Vagina (tissue), 2 donors: ENCODE measurements at regions not wholly inside any gene's neighbourhood (a gene's known extent, or its start where the extent isn't known, plus 50 kb on each side); places are given as distances from the start of the nearest gene placed in this dataset.

Experiments
- POLR2A ChIP-seq, 2 donors: fragments of 450-650 bp; IDR thresholded peaks; one replicate each; pipeline ENCODE4 v1.6.1; 2017; ENCODE audit warnings: antibody characterized with exemption in 2 of 2, mild to moderate bottlenecking in 2 of 2, moderate library complexity in 2 of 2
- POLR2AphosphoS5 ChIP-seq, 2 donors: sonication (generic); formaldehyde crosslinking; IDR thresholded peaks; one replicate each; pipeline ENCODE4 v1.9.0; 2017; ENCODE audit warnings: antibody characterized with exemption in 2 of 2, mild to moderate bottlenecking in 2 of 2, low read depth in 1 of 2; ENCODE audit not compliant: insufficient read depth in 1 of 2
- TF ChIP-seq, protein P1 (sequence below), 3 experiments: fragments of 450-650 bp in 2 of 3; fragments of 200-600 bp in 1 of 3; sonication (generic) in 1 of 3; IDR thresholded peaks; one replicate each; pipeline ENCODE4 v1.5.1; 2017 to 2019; ENCODE audit warnings: antibody characterized with exemption in 3 of 3, mild to moderate bottlenecking in 2 of 3, moderate library complexity in 2 of 3

DNA sequence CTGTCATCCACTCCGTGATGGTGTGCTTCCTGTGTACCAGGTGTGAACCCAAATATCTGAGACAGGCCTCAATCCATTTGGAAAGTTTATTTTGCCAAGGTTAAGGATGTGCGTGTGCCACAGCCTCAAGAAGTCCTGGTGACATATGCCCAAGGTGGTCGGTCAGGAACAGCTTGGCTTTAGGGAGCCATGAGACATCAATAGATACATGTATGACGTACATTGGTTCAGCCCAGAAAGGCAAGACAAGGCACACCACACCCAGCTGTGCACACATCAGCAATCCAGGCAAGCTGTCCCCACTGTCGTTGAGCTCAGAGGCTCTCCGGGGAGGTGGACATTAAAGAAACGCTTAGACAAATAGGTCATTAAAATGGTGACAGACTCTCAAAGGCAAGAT is 56.8 kb upstream of the SHANK2 start:
- TF ChIP-seq, protein P1, sequence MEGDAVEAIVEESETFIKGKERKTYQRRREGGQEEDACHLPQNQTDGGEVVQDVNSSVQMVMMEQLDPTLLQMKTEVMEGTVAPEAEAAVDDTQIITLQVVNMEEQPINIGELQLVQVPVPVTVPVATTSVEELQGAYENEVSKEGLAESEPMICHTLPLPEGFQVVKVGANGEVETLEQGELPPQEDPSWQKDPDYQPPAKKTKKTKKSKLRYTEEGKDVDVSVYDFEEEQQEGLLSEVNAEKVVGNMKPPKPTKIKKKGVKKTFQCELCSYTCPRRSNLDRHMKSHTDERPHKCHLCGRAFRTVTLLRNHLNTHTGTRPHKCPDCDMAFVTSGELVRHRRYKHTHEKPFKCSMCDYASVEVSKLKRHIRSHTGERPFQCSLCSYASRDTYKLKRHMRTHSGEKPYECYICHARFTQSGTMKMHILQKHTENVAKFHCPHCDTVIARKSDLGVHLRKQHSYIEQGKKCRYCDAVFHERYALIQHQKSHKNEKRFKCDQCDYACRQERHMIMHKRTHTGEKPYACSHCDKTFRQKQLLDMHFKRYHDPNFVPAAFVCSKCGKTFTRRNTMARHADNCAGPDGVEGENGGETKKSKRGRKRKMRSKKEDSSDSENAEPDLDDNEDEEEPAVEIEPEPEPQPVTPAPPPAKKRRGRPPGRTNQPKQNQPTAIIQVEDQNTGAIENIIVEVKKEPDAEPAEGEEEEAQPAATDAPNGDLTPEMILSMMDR (IDR thresholded peaks at IDR 0.05), result no peak
- TF ChIP-seq POLR2AphosphoS5 (IDR thresholded peaks at IDR 0.05; ENCODE audit: insufficient read depth in 1 of 2, low read depth in 1 of 2) (no peak), POLR2A (IDR thresholded peaks at IDR 0.05) (no peak)
